ENCODE measurements at regions not wholly inside any gene's neighbourhood (a gene's known extent, or its start where the extent isn't known, plus 50 kb on each side); places are given as distances from the start of the nearest gene placed in this dataset.

DNA sequence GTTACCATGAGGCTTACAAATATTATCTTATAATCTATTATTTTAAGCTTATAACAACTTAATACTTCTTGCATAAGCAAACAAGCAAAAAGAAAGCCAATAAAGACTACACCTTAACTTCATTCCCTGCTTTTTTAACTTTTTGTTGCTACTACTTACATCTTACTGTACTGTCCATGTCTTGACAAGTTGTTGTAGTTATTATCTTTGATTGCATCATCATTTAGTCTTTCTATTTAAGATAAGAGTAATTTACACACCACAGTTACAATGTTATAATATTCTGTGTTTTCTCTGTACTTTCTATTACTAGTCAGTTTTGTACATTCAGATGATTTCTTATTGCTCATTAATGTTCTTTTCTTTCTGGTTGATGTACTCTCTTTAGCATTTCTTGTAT, 346.6 kb downstream of the SMARCA1 start:
- DNase-seq (ENCODE audit: low read depth, low spot score), result no peak

GRCh38 chrX:129161108-129161507, 362.2 kb downstream of the SMARCA1 start:
- no peak for DNase-seq (ENCODE audit: low read depth, low spot score)

DNA sequence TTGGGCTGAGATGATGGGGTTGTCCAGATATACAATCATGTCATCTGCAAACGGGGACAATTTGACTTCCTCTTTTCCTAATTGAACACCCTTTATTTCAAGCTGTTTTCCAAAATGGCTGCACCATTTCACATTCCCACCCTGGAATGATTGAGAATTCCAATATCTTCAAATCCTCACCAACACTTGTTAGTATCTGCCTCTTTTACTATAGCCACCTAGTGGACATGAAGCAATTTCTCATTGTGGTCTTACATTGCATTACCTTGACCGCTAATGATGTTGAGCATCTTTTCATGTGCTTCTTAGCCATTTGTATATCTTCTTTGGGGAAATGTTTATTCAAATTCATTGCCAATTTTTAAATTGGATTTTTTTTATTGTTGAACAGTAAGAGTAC, 364.8 kb downstream of the SMARCA1 start:
- no peak for DNase-seq (ENCODE audit: low read depth, low spot score)

GRCh38 chrX:129145840-129146272, 377.4 kb downstream of the SMARCA1 start:
- no peak for DNase-seq (ENCODE audit: low read depth, low spot score)

GRCh38 chrX:129145385-129145784, 377.9 kb downstream of the SMARCA1 start:
- no peak for DNase-seq (ENCODE audit: low read depth, low spot score)

GRCh38 chrX:129144172-129145038, 378.9 kb downstream of the SMARCA1 start:
- DNase-seq (ENCODE audit: low read depth, low spot score), result peak; percentile 2

GRCh38 chrX:129139837-129140598, 383.3 kb downstream of the SMARCA1 start:
- no peak for DNase-seq (ENCODE audit: low read depth, low spot score)

DNA sequence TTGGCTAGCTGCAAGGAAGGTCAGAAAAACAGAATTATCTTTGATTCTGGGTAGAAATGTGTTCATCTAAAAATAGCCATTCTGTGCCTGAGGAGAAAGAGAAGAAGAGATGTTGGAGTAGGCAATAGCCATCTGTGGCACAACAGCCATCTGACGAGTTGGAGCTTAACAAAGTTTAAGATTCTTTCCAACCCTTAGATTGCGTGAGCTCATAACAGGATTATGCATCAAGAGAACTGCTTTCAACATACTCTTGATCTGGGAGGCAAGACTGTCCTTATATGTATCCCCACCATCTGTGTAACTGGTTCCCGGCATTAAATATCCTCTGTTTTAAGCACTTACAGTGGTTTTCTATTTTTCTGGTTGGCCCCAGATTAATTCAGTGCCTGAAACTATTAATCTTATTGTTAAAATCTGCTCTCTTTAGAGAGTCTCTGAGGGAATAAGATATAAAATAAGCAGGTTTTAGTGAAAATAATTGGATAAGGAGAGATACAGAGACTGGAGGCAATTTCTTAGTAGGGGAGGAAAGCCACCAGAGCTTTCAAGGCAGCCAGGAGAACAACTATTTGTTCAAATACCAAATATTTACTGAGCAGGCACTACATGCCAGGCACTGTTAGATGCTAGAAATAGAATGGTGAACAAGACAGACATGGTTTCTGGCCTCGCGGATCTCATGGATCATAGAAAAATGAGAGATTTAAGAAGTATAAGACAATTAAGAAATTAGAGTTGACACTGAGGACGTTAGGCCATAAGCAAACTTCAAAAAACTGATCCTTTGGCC, 398.0 kb downstream of the SMARCA1 start:
- DNase-seq (ENCODE audit: low read depth, low spot score), result no peak

DNA sequence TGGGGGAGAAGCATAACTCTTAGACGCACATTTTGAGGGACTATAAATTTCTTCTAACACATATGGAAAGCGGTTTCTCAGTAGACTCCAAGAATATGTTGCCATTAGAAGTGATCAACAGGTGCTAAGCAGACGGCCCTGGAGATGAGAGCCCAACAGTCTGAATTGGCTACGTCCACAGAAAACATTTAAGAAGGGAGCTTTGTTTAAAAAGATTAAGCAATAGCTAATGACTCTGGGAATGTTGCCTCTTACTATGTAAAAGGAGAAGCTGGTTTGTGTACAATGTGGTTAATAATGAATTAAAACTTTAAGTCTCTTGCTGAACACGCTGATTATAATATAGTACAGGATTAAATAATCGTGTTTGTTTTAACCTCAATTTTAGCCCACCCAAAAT, 399.5 kb downstream of the SMARCA1 start:
- no peak for DNase-seq (ENCODE audit: low read depth, low spot score)

DNA sequence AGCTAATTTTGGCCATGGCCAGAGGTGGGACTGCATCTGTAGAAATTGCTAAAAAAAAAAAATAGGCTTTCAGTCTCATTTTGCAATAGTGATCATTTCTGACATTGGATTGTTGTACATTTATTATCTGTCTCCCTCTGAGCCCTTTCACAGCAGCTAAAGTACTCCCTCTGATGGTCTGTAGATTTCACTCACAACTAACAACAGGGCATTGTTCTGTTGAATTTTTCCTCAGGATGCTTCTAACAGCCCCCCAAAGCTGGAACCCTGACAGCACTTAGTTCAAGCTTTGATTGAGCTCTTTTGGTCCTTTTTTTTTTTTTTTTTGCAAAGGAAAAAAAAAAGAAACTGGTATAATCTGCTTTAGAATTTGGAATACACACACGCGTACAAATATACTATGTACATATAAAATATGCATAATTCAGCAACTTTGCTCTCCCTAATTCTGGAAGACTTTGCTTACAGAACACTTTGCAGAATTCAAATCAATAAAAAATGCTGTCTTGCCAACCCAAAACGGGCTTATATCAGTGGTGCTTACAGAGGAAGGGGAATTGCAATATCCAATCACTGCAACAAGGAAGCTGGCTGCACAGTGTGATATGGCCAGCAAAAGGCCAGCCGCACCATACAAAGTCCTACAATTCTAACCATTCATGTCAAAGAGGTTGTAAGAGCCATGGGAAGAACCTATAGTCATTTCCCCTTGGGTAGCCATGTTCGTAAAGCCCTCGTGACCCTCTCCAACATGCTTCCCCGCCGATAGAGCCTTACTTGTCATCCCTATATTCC, 406.4 kb downstream of the SMARCA1 start:
- no peak for DNase-seq (ENCODE audit: low read depth, low spot score)

GRCh38 chrX:129115935-129116334, 407.4 kb downstream of the SMARCA1 start:
- no peak for DNase-seq (ENCODE audit: low read depth, low spot score)

DNA sequence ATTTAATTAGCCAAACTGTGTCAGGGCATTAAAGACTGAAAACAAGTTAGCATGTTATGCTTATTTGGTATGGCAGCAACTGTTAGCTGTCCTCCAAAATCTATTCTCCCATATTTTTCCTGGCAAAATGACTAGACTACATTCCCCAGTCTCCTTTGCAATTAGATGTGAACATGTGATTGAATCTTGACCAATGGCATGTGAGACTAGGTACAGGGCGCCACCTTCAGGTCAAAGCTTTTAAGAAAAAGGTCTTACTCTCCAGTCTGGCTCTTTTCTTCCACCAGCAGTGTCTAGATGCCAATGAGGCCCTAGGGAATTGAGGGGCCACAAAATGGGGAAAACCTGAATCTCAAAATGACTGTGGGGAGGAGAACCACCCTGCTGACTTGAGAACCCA, 408.2 kb downstream of the SMARCA1 start:
- DNase-seq (ENCODE audit: low read depth, low spot score), result peak; percentile 16

DNA sequence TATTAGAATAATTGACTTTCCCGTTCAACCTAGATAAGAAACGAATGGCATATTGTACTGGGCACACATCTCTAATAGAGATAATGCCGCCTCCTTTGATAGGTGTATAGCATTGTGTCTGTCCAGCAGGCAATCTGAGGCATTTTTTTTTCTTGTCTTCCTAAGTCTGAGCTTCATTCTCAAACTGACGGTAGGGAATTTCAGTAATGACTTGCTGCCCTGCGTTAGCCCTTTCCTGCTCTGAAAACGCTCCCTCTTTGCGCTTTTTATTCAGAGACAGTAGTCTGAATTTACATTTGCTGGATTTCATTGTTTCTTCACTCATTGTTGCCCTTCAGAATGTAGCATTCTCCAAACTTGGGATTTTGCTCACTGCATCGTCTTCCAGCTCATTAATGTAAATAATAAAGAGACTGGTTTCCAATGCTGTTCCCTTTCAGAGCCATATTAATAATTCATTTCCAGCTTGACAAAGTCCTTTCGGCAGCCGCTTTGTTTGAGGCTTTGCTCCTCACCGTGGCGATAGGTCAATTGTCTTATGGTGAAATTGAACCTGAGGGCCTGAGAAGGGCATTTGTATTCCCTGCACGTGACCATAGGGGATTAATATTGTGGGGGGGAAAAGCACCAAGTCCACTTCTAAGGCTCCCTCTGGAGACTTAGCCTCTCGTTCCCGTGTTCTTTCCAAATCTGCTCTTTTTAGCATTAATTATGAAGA, 412.1 kb downstream of the SMARCA1 start:
- DNase-seq (ENCODE audit: low read depth, low spot score), result no peak

- DNase-seq (ENCODE audit: low read depth, low spot score), result peak; percentile 1
Observed at GRCh38 chrX:129108936-129109335, 414.4 kb downstream of the SMARCA1 start.

GRCh38 chrX:129099207-129099606, 424.1 kb downstream of the SMARCA1 start:
- DNase-seq (ENCODE audit: low read depth, low spot score), result no peak

DNA sequence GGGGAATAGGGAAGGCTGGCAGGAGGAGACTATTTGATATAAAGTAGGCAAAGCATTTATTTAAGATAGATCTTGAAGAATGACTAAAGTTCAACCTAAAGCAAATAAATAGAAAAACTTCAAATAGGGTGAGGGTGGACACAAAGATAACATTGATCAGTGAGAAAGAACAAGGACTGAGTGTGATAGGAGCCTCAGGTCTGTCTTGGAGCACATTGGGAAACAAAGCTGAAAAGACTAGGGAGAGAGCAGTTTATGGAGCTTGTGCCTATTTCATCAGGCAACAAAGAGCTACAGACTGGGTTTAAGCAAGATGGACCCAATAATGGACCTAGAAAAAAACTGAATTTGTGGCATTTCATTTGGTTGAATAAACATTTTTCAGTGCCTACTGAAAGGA, 425.6 kb downstream of the SMARCA1 start:
- no peak for DNase-seq (ENCODE audit: low read depth, low spot score)

DNA sequence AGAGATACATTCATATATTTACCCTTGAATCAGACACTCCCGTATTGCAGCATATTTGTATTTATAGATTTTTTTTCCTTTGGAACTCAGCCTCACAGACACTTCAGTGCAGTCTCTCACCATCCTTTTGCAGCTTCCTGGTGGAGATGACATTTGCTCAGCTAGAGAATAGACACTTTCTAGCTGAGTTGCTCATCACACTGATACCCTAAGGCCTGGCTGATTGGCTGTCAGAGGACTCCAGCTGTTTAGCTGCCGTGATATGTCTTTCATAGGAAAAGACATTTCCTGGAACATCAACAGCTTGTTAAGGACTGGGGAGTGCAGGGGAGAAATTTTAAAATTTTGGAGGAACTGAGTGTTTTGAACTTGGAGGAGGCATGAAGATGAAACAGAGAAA, 429.6 kb downstream of the SMARCA1 start:
- no peak for DNase-seq (ENCODE audit: low read depth, low spot score)

DNA sequence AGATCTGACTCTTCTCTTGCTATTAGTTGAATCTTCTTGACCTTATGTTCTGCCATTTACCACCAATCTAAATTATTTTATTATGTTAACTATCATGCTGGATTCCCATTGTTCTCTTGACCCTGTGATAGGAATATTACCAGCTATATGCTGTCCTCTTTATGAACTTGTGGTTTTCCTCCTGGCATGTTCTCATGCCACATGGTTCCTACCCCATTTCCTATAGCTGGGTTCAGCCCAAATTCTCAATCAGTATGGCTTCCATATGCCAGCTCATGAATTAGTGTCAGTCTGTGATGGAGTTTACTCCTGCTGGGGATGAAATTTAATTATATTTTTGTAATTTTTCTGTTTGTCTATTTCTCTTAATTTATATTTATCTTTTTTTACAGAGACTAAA, 430.5 kb downstream of the SMARCA1 start:
- DNase-seq (ENCODE audit: low read depth, low spot score), result no peak

DNA sequence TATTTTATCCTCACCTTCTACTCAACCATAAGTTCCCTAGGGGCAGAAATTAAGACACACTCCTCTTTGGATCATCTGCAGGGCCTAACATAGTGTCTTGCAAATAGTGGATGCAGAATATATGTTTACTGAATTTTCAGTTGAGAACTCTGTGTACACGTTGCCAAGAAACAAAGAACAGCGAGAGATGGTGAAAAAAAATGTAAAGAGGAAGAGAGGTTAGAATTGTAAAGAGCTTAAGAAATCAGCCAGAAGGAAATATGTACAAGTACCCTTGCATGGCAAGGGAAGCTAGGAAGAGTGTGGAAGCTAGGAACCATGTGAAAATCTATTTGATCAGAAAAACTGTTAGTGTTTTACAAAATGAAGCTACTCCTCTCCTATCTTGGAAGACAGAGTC, 431.0 kb downstream of the SMARCA1 start:
- DNase-seq (ENCODE audit: low read depth, low spot score), result no peak

- no peak for DNase-seq (ENCODE audit: low read depth, low spot score)
Observed at GRCh38 chrX:129091097-129091496, 432.2 kb downstream of the SMARCA1 start.

DNA sequence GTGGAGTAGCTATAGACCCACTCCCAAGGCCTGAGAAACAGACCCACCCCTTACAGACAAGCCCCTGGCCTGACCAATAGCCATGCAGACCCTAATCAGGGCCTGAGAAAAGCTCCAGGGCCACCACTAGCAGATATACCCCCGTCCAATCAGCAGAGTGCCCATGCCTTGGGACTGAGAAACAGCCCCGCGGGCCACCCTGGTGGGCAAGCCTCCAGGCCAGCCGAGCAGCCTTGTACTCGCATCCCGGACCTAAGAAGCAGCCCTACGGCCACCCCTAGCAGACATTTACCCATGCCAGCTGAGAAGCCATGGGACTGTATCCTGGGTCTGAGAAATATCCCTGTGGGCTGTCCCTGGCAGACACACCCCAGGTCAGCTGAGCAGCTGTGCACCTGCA, 436.5 kb downstream of the SMARCA1 start:
- no peak for DNase-seq (ENCODE audit: low read depth, low spot score)

Measured in astrocyte of the hippocampus (primary cell).